Peyer's patch (tissue), 4 donors: ENCODE measurements at regions not wholly inside any gene's neighbourhood (a gene's known extent, or its start where the extent isn't known, plus 50 kb on each side); places are given as distances from the start of the nearest gene placed in this dataset.

Experiments
- POLR2A ChIP-seq, 2 donors: fragments of 450-650 bp; IDR thresholded peaks; one replicate each; pipeline ENCODE4 v1.5.1; 2017; ENCODE audit warnings: antibody characterized with exemption in 2 of 2, mild to moderate bottlenecking in 2 of 2, moderate library complexity in 2 of 2
- TF ChIP-seq, protein P1 (sequence below), 6 experiments: fragments of 450-650 bp in 4 of 6; fragments of 200-600 bp in 2 of 6; sonication (generic) in 1 of 6; IDR thresholded peaks; one replicate each; pipeline ENCODE4 v1.5.1; 2017 to 2019; ENCODE audit warnings: antibody characterized with exemption in 6 of 6, mild to moderate bottlenecking in 3 of 6, moderate library complexity in 1 of 6

GRCh38 chr2:23100406-23100805, 284.6 kb upstream of the KLHL29 start:
- TF ChIP-seq, protein P1, sequence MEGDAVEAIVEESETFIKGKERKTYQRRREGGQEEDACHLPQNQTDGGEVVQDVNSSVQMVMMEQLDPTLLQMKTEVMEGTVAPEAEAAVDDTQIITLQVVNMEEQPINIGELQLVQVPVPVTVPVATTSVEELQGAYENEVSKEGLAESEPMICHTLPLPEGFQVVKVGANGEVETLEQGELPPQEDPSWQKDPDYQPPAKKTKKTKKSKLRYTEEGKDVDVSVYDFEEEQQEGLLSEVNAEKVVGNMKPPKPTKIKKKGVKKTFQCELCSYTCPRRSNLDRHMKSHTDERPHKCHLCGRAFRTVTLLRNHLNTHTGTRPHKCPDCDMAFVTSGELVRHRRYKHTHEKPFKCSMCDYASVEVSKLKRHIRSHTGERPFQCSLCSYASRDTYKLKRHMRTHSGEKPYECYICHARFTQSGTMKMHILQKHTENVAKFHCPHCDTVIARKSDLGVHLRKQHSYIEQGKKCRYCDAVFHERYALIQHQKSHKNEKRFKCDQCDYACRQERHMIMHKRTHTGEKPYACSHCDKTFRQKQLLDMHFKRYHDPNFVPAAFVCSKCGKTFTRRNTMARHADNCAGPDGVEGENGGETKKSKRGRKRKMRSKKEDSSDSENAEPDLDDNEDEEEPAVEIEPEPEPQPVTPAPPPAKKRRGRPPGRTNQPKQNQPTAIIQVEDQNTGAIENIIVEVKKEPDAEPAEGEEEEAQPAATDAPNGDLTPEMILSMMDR (IDR thresholded peaks at IDR 0.05): no peak
- TF ChIP-seq POLR2A (IDR thresholded peaks at IDR 0.05): no peak
